GM20000 (cell line): ENCODE measurements at regions not wholly inside any gene's neighbourhood (a gene's known extent, or its start where the extent isn't known, plus 50 kb on each side); places are given as distances from the start of the nearest gene placed in this dataset.

ENCODE experiments used
- DNase-seq: peaks from one replicate; pipeline ENCODE4 v3.0.0; 2012; ENCODE audit warnings: low spot score
- CTCF ChIP-seq: IDR thresholded peaks from 2 replicates; pipeline ENCODE4 v1.5.1; 2012; ENCODE audit warnings: mild to moderate bottlenecking, control low read depth; ENCODE audit errors: extremely low read depth, missing control alignments

- no peak for TF ChIP-seq CTCF
- DNase-seq, result no peak
Measured at GRCh38 chr12:124168016-124168786, 126.7 kb upstream of the RFLNA start.

GRCh38 chr12:124169577-124170284 is 125.2 kb upstream of the RFLNA start:
- TF ChIP-seq CTCF, result no peak
- no peak for DNase-seq

- no peak for DNase-seq
- no peak for TF ChIP-seq CTCF
Measured at GRCh38 chr12:124170760-124171159, 124.1 kb upstream of the RFLNA start.

- DNase-seq, result no peak
- TF ChIP-seq CTCF, result no peak
Measured at GRCh38 chr12:124171231-124171979, 123.5 kb upstream of the RFLNA start.

GRCh38 chr12:124172636-124173035 is 122.3 kb upstream of the RFLNA start:
- no peak for DNase-seq
- TF ChIP-seq CTCF, result no peak

- DNase-seq, result no peak
- no peak for TF ChIP-seq CTCF
Measured at GRCh38 chr12:124173692-124174091, 121.2 kb upstream of the RFLNA start.
